Stimulated activated CD8-positive, alpha-beta memory T cell treated with anti-CD3 and anti-CD28 coated beads, Interleukin-7, amount 100 ng/mL, for 24 hours (primary cell): ENCODE measurements at regions not wholly inside any gene's neighbourhood (a gene's known extent, or its start where the extent isn't known, plus 50 kb on each side); places are given as distances from the start of the nearest gene placed in this dataset.

ENCODE experiments used
- DNase-seq: peaks from one replicate; pipeline ENCODE4 v3.0.0-alpha.2; 2020; ENCODE audit warnings: low read depth

- no peak for DNase-seq
Measured at GRCh38 chr9:90419221-90419851, 223.3 kb downstream of the DIRAS2 start.

- DNase-seq = no peak
Measured at GRCh38 chr9:90420211-90420610, 222.4 kb downstream of the DIRAS2 start.

GRCh38 chr9:90420768-90421513, 221.7 kb downstream of the DIRAS2 start:
- DNase-seq = no peak

GRCh38 chr9:90421786-90422185, 220.8 kb downstream of the DIRAS2 start:
- no peak for DNase-seq

GRCh38 chr9:90423661-90424193, 218.9 kb downstream of the DIRAS2 start:
- DNase-seq = no peak

- no peak for DNase-seq
Measured at GRCh38 chr9:90428517-90428916, 214.1 kb downstream of the DIRAS2 start.

GRCh38 chr9:90432951-90433350, 209.7 kb downstream of the DIRAS2 start:
- no peak for DNase-seq

- no peak for DNase-seq
Measured at GRCh38 chr9:90433398-90433941, 209.2 kb downstream of the DIRAS2 start.

- no peak for DNase-seq
Measured at GRCh38 chr9:90441814-90442213, 200.8 kb downstream of the DIRAS2 start.

- DNase-seq = no peak
Measured at GRCh38 chr9:90442723-90443122, 199.9 kb downstream of the DIRAS2 start.

- DNase-seq = no peak
Measured at GRCh38 chr9:90444609-90445204, 197.9 kb downstream of the DIRAS2 start.

- DNase-seq = no peak
Measured at GRCh38 chr9:90445391-90445790, 197.2 kb downstream of the DIRAS2 start.

GRCh38 chr9:90446200-90446948, 196.2 kb downstream of the DIRAS2 start:
- no peak for DNase-seq

- no peak for DNase-seq
Measured at GRCh38 chr9:90447773-90448172, 194.9 kb downstream of the DIRAS2 start.

GRCh38 chr9:90449213-90449925, 193.3 kb downstream of the DIRAS2 start:
- no peak for DNase-seq

GRCh38 chr9:90451804-90452203, 190.8 kb downstream of the DIRAS2 start:
- DNase-seq = no peak

GRCh38 chr9:90455316-90455715, 187.3 kb downstream of the DIRAS2 start:
- DNase-seq = no peak

- no peak for DNase-seq
Measured at GRCh38 chr9:90457386-90458190, 185.0 kb downstream of the DIRAS2 start.

GRCh38 chr9:90458485-90458884, 184.1 kb downstream of the DIRAS2 start:
- DNase-seq = no peak

GRCh38 chr9:90459321-90459720, 183.3 kb downstream of the DIRAS2 start:
- DNase-seq = no peak

- DNase-seq = no peak
Measured at GRCh38 chr9:90460220-90460619, 182.4 kb downstream of the DIRAS2 start.
